GM12878 (cell line): ENCODE measurements at regions not wholly inside any gene's neighbourhood (a gene's known extent, or its start where the extent isn't known, plus 50 kb on each side); places are given as distances from the start of the nearest gene placed in this dataset.

Source experiments
- BRCA1 ChIP-seq: IDR thresholded peaks from 2 replicates; pipeline ENCODE4 v1.6.1; 2011; ENCODE audit warnings: low read depth, low read length, improper control_type of control experiment
- CREB1 ChIP-seq: IDR thresholded peaks from 2 replicates; pipeline ENCODE4 v1.6.1; 2012; ENCODE audit warnings: low read depth, mild to moderate bottlenecking, inconsistent platforms
- CTCF ChIP-seq, 3 experiments: IDR thresholded peaks in 2 of 3; conservative IDR thresholded peaks in 1 of 3; 2 replicates each; pipeline ENCODE4 v1.5.1; 2011; ENCODE audit warnings: low read depth in 3 of 3, low read length in 3 of 3, mild to moderate bottlenecking in 3 of 3, control low read depth in 2 of 3, moderate library complexity in 2 of 3, inconsistent platforms in 1 of 3, mixed read lengths in 1 of 3; ENCODE audit not compliant: control insufficient read depth in 2 of 3, insufficient read depth in 1 of 3; ENCODE audit errors: extremely low read depth in 1 of 3
- EP300 ChIP-seq, 2 experiments: fragments of 150-350 bp in 1 of 2; IDR thresholded peaks; 2 replicates each; pipeline ENCODE4 v1.6.1; 2011 to 2012; ENCODE audit warnings: low read depth in 2 of 2, low read length in 2 of 2, borderline replicate concordance in 1 of 2, improper control_type of control experiment in 1 of 2, inconsistent platforms in 1 of 2; ENCODE audit not compliant: control insufficient read depth in 1 of 2
- IRF3 ChIP-seq: fragments of 450-650 bp; IDR thresholded peaks from 2 replicates; pipeline ENCODE4 v1.6.1; 2014; ENCODE audit warnings: mild to moderate bottlenecking
- JUND ChIP-seq: IDR thresholded peaks from 2 replicates; pipeline ENCODE4 v1.6.1; 2012; ENCODE audit warnings: low read depth, mild to moderate bottlenecking, low read length, improper control_type of control experiment, moderate library complexity
- POLR2A ChIP-seq: IDR thresholded peaks from 2 replicates; pipeline ENCODE4 v1.6.1; 2011; ENCODE audit warnings: low read depth, mild to moderate bottlenecking, low read length
- RFX5 ChIP-seq: IDR thresholded peaks from 2 replicates; pipeline ENCODE4 v1.6.1; 2011; ENCODE audit warnings: low read depth, low read length, improper control_type of control experiment
- SMC3 ChIP-seq: IDR thresholded peaks from 2 replicates; pipeline ENCODE4 v1.6.1; 2011; ENCODE audit warnings: low read length, improper control_type of control experiment, borderline replicate concordance
- ZNF274 ChIP-seq: IDR thresholded peaks from one replicate; pipeline ENCODE4 v1.8.0; 2011; ENCODE audit not compliant: insufficient read length, insufficient read depth

- TF ChIP-seq JUND (no peak), BRCA1 (no peak), EP300 (IDR thresholded peaks at IDR 0.05; ENCODE audit: borderline replicate concordance in 1 of 2, control insufficient read depth in 1 of 2, low read depth in 2 of 2, low read length in 2 of 2) (no peak), POLR2A (no peak), CREB1 (no peak), CTCF (IDR thresholded peaks at IDR 0.05 in 2 of 3, conservative IDR thresholded peaks at IDR 0.05 in 1 of 3; ENCODE audit: control insufficient read depth in 2 of 3, extremely low read depth in 1 of 3, insufficient read depth in 1 of 3, low read depth in 3 of 3, low read length in 3 of 3) (no peak), RFX5 (no peak), ZNF274 (no peak), IRF3 (no peak), SMC3 (no peak)
These were observed 189.1 kb downstream of the GABRG2 start for GRCh38 chr5:162256711-162257110.
